NB4 (cell line): ENCODE measurements at regions not wholly inside any gene's neighbourhood (a gene's known extent, or its start where the extent isn't known, plus 50 kb on each side); places are given as distances from the start of the nearest gene placed in this dataset.

Source experiments
- CTCF ChIP-seq: IDR thresholded peaks from one replicate; pipeline ENCODE4 v1.5.1; 2012; ENCODE audit warnings: low read depth, low read length
- POLR2A ChIP-seq: IDR thresholded peaks from 2 replicates; pipeline ENCODE4 v1.6.1; 2011; ENCODE audit warnings: mild to moderate bottlenecking; ENCODE audit not compliant: insufficient read length; ENCODE audit errors: extremely low read depth

- no peak for TF ChIP-seq POLR2A
- no peak for TF ChIP-seq CTCF
These were observed 1545.3 kb upstream of the C9orf72 start for GRCh38 chr9:29118555-29118954.
